Myocyte (in vitro differentiated cells): ENCODE measurements at regions not wholly inside any gene's neighbourhood (a gene's known extent, or its start where the extent isn't known, plus 50 kb on each side); places are given as distances from the start of the nearest gene placed in this dataset.
"Not testable (repeated sequence)": the region's sequence is repeated elsewhere in the genome, so short reads cannot be mapped to it uniquely, and the experiment has no call there.

Experiments used
- DNase-seq: peaks from one replicate; pipeline ENCODE4 v3.0.0-alpha.2; 2012; ENCODE audit warnings: low read depth

GRCh38 chr15:38733331-38733730 lies 168.7 kb upstream of the RASGRP1 start:
- no peak for DNase-seq

DNA sequence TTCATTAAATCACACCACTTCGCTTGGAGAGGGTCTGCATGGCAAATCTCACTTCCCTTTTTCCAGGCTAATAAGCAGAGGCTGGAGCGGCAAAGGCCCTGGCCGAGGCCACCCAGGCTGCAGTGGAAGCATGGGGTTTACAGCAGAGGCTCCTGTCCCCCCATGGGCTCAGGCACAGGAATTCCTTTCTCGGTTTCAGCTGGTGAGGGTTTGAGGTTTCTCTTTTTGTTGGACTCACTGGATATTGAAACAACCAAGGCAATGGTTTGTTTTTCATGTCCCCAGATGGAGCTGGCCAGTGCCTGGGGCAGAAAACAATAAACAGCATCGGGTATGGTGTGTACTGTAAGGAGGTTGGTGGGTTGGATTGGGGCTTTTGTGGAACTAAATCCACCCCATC lies 175.6 kb upstream of the RASGRP1 start:
- DNase-seq: no peak

DNA sequence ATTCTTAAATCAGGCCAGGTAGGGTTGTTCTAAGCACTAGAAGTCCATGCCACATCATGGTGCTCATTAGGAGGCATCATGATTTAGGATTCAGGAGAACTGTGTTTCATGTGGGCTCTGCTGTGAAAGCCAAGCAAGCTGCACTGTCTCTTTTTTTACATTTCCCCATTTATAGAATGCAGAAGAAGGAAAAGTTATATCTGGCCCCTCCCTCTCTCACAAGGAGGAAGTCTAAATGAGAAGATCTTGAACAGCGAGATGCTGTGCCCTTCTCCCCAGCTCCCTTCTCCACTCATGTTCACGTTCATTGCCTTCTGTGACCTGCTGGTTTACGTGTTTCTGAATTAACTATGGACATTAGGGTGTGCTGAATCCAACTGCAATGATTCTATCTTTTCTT lies 178.5 kb upstream of the RASGRP1 start:
- DNase-seq: no peak

GRCh38 chr15:38745126-38745525 lies 180.5 kb upstream of the RASGRP1 start:
- DNase-seq: peak; percentile 27

GRCh38 chr15:38745626-38746025 lies 181.0 kb upstream of the RASGRP1 start:
- DNase-seq: peak; percentile 13

DNA sequence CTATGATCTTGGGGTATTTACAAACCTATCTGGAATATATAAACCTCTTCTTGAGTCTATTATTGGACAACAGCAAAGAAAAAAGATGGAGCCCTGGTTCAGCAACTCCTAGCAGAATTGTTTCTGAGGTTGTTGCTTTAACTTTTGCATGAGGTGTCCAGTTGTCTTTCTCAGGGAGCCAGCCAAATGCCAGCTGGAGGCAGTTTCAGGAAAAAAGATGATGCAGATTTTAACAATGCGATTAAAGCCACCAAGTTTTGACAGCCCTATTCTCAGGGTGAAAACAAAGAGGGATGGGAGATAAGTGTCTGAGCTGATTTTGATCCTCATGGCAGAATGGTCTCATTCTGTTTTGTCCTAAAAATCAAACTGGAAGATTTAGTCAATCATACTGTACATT lies 181.6 kb upstream of the RASGRP1 start:
- DNase-seq: peak; percentile 82

GRCh38 chr15:38748710-38749109 lies 184.1 kb upstream of the RASGRP1 start:
- DNase-seq: no peak

DNA sequence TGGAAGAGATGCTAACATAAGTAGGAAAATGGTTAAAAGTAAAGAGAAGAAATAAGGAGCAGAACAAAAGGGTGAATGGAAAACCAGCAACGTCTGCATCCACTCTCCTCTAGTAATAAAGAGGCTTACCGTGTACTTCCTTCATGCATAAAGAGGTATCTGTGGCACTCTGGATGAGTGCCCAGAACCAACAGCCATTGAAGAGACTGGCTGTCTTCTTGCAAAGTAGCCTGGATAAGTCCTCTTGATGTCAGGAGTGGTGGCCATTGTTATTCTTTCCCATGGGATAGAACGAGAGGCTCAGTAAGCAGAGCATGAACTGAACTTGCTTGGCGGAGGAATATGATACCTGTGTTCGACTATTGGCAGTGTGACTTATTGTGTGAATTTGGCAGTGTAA lies 186.2 kb upstream of the RASGRP1 start:
- DNase-seq: no peak

GRCh38 chr15:38755718-38756117 lies 191.1 kb upstream of the RASGRP1 start:
- no peak for DNase-seq

- no peak for DNase-seq
Measured at GRCh38 chr15:38756441-38756840, 191.8 kb upstream of the RASGRP1 start.

DNA sequence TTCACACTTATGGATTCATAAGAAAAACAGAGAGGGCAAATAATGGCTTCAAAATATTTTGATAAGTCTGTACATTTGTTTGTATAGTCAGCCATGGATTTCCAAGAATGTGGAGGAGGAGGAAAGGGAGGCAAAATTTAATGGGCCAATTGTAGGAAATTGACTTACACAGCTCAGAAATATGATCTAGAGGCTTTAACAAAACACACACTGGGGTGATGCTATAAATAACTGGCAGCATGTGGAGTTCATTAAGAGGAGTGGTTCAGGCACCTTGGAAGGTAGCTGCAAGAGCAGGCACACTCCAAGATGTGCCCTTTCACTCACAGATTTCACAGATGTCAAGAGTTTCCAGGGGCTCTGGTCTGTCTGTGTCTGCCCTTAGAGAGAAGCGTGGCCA lies 193.4 kb upstream of the RASGRP1 start:
- peak; percentile 50 for DNase-seq

GRCh38 chr15:38761681-38762080 lies 197.1 kb upstream of the RASGRP1 start:
- DNase-seq: no peak

DNA sequence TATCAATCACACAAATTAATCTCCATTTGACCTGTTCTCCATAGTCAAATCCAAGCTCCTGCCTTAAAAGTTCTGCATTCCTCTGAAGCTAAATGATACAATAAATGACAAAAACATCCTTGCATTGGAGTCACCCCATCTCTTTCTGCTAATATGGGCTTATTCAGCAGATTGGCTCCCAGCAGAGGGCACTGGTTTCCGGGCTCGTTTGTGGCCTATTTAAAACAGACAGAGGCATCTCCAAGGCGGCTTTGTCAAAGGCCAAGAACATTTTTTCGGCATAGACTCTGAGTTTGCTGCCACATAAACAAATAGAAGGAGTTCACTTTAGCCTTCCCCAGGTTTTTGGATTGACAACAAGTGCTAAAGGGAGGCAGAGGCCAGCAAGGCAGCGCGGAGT lies 204.4 kb upstream of the RASGRP1 start:
- peak; percentile 56 for DNase-seq

- no peak for DNase-seq
Measured at GRCh38 chr15:38769492-38769891, 204.9 kb upstream of the RASGRP1 start.

DNA sequence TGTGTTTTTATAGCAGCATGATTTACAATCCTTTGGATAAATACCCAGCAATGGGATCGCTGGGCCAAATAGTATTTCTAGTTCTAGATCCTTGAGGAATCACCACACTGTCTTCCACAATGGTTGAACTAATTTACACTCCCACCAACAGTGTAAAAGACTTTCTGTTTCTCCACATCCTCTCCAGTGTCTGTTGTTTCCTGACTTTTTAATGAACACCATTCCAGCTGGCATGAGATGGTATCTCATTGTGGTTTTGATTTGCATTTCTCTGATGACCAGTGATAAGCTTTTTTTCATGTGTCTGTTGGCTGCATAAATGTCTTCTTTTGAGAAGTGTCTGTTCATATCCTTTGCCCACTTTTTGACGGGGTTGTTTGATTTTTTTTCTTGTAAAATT lies 209.5 kb upstream of the RASGRP1 start:
- DNase-seq: not testable (repeated sequence)

DNA sequence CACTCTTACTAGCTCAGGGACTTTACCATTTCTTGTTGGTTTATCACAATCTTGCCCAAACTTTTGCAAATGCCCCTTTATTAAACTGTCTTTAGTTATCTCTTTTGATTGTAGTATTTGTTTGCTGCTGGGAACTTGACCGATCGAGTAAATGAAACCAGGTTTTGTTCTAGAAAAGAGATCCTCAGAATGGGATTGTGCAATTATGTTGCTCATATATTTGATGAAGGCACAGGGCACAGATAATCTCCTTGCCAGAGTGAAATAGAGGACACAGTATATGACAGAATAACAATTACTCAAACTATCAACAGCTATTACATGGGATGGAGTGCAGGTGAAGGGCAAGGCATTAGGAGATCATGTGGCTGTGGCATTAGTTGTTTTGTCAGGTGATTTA lies 216.6 kb upstream of the RASGRP1 start:
- no peak for DNase-seq

DNA sequence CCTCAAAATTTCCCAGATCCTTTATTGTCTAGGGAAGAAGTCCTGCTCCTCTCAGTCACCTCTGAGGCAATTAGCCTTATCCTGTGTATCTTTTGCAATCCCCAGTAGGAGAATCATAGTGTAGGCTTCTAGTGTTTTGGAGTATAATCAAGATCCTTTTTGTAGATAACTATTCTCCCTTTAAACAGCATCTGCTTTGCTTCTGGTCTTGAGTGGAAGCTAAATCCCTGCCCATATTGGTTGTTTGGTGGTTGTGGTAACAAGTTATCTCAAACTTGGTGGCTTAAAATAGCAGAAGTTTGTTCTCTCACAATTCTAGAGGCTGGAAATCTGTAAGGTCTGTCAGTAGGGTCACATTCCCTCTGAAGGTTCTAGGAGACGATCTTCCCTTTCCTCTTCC lies 217.5 kb upstream of the RASGRP1 start:
- peak; percentile 60 for DNase-seq

DNA sequence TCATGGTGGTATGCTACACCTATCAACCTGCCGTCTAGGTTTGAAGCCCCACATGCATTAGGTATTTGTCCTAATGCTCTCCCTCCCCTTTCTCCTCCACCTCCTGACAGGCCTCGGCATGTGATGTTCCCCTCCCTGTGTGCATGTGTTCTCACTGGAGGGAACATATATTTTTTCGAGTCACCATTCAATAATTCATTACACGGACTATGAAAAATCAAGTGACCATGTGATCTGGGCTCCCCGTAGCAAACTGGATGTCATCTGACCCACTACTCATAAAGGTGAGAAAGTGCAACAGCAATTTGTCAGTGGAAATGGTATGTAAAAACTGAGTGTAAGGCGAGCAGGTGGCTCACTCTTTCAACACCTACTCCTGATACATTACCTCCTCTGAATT lies 224.3 kb upstream of the RASGRP1 start:
- no peak for DNase-seq

GRCh38 chr15:38789566-38789965 lies 225.0 kb upstream of the RASGRP1 start:
- DNase-seq: no peak

GRCh38 chr15:38793206-38793810 lies 228.7 kb upstream of the RASGRP1 start:
- DNase-seq: no peak

DNA sequence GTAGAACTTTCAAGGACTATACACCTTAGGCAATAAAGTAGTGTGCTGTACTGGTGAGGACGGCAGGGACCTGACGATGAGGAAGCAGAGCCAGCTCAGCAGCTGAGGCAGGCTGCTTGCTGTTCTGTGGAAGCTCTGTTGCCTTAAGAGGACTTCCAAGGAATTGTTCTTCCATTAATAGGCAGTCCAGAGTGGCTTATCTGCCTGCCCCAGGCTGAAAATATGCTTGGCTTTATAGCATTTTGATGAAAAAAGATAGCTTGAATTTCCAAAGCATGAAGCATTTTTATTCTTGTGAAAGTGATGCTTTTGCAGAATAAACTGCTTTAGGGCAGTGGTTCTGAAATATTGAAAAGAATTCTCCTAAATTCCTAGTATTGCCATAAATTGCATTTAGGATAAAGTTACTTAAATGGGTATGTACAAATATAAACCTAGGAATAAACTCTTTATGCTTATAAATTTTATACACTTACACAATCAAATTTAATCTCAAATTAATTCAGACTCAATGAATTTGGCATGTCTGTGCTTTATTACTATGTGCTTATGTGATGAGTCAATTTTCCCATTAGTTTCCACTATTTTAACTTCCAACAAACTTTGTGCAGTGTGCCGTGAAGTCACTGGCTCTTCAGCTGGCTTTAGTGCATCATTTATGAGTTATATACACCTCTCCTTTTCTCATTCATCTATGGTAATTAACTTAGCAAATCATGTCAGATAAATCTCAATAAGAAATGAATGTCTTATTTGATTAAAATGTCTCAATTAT lies 231.0 kb upstream of the RASGRP1 start:
- no peak for DNase-seq

DNA sequence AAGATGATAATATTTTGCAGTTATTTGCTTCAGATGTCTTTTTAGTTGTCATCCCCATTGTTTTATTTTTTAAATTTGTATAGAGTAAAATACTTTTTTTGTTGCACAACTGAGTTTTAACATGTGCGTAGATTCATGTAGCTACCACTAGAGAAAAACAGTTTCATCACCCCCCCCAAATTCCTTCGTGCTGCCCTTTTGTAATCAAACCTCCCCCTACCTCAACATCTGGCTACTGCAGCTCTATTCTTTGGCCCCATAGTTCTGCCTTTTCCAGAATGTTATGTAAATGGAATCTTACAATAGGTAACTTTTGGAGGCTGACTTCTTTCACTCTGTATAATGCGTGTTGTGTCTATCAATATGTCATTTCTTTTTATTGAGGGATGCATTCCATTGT lies 232.0 kb upstream of the RASGRP1 start:
- DNase-seq: no peak

DNA sequence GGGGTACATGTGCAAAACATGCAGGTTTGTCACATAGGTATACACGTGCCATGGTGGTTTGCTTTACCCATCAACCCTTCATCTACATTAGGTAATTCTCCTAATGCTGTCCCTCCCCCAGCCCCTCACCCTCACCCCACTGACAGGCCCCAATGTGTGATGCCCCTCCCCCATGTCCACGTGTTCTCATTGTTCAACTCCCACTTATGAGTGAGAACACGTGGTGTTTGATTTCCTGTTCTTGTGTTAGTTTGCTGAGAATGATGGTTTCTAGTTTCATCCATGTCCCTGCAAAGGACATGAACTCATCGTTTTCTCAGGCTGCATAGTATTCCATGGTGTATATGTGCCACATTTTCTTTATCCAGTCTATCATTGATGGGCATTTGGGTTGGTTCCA lies 232.9 kb upstream of the RASGRP1 start:
- not testable (repeated sequence) for DNase-seq
